HG02970 (cell line): ENCODE measurements at regions not wholly inside any gene's neighbourhood (a gene's known extent, or its start where the extent isn't known, plus 50 kb on each side); places are given as distances from the start of the nearest gene placed in this dataset.

Source experiments
- ATAC-seq: cut with Tn5 transposase; IDR thresholded peaks from one replicate; pipeline ENCODE4 v1.9.1; 2021; ENCODE audit warnings: mild to moderate bottlenecking, moderate library complexity, moderate number of reproducible peaks; ENCODE audit not compliant: unreplicated experiment, low FRiP score

DNA sequence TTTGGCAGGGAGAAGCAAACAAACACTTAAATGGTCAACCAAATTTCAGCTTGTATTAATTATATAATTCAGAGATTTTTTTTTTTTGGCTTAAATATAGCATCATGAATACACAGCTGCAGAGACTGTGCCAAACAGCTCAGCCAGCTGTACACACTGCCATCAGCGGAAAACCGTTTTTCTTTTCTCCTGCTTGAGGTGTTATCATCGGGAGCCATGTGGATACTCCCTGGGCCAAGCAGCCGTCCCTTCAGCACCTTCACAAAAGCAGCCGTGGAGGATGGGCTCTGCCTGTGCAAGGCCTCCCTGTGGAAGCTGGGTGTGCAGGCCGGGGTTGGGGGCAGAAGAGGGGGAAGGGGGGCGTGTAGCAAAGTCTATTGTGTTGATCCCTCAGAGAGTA, 85.0 kb downstream of the NUF2 start:
- ATAC-seq, result no peak

- no peak for ATAC-seq
These were observed 86.5 kb downstream of the NUF2 start for GRCh38 chr1:163408262-163408661.

- ATAC-seq, result no peak
These were observed 88.6 kb downstream of the NUF2 start for GRCh38 chr1:163410073-163410999.

GRCh38 chr1:163412221-163412620, 90.5 kb downstream of the NUF2 start:
- ATAC-seq, result no peak

DNA sequence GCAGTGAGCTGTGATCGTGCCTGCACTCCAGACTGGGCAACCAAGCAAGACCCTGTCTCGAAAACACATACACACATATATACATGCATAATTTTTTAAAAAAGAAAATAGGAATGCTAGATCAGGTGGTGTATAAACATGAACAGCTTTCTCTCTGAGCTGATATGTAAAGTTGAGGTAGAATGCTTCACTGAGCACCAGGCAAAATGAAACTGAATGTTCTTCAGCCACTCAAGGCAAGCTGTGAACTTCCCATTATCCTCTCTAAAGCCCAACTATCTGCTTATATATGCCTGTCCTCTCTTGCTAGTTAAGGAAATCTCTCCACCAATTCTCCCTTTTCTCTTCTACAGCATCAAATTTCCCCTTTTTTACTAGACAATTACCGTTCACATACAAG, 93.0 kb downstream of the NUF2 start:
- ATAC-seq, result no peak

DNA sequence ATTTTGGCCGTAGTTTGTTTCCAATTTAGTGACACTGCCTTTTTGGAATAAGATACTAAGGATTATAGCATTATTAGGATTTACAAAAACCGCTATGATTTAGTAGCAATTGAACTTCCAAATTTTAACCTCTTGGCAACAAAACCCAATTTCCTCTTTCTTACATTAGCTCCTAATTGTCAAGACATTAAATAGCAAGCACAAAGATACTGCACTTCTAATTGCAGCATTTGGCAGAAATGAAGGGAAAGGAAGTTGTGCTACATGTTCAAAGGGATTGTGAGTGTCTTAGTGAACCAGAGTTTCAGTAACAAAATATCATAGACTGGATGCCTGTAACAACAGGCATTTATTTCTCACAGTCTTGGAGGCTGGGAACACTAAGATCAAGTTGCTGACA, 99.9 kb downstream of the NUF2 start:
- ATAC-seq, result no peak

DNA sequence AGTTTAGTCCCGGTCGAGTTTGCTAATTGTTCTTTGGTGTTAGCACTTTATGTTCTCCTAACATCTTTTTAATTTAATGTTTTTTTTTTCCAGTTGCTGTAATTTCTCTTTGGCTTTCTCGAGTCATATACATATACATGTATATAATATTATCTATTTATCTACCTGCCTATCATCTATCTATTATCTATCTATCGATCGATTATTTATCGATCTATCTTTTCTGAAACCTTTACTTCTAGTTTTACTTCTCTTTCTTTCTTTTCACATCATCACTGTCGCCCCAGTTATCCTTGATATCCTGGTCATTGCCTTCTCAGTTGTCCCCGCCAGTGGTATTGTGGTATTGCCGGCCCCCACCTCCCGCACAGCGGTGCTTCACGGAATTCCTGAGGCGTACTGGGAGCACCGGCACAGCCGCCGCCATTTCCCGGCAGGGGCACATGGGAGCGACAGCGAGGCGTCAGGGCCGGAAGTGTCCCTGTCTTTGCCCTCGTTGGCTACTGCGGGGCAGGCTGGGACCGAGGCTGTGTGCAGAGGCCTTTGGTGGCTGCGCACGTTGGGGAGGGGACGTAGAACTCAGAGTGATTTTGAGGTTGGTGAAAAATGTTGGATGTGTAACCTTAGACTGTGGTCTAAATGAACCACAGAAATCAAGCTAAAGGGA, 101.1 kb downstream of the NUF2 start:
- no peak for ATAC-seq

DNA sequence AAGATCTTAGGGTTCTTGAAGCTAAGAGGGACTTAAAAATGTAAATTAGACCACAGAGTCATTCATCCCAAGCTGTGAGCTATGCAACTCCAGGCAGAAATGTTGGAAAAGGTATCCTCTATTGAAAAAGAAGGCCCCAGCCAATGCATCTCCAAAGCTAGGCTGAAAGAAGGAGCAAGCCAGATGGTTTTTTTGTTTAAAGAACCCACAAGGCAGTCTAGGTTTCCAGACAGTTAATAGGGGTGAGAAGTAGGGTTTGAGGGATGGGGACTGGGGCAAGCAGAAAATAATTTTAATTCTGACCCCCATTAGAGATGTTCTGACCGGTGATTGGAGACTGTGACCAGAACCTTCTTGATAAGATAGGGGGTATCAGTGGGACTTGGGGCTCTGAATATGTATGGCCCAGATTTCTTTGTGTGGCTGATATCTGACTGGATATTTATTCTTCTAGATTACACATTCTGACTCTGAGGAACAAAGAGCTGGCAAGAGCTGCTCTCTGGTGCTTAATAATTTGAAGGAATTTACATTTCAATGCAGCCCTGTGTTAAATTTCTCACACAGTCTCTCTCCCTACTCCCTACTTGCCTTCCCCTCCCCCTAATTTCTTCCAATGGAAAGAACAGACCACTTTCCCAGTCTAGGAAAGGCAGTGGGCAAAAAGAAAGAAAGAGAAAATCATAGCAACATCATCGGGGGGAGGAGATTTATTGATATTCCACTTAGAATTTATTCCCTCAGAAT, 104.9 kb downstream of the NUF2 start:
- ATAC-seq, result no peak

- ATAC-seq, result no peak
These were observed 105.5 kb downstream of the NUF2 start for GRCh38 chr1:163427279-163427678.

- ATAC-seq, result no peak
These were observed 114.5 kb downstream of the NUF2 start for GRCh38 chr1:163436140-163436812.

DNA sequence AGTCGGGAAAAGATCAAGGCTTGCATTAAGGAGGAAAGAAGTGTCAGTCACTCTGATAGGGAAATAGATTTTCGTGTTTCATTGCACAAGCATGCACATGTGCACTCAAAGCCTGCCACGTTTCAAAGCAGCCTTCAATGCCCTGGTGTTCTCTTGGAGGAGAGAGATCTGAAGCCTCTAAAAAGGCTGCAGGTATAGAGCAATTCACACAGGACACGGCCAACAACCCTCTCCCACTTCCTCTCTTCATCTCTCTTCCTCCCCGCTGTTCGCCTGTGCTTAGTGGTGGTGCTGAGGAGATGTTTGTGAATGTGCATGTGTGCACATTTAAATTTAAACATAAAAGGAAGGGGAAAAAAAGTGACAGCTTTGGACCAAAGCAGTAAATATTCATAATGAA, 117.7 kb downstream of the NUF2 start:
- no peak for ATAC-seq

DNA sequence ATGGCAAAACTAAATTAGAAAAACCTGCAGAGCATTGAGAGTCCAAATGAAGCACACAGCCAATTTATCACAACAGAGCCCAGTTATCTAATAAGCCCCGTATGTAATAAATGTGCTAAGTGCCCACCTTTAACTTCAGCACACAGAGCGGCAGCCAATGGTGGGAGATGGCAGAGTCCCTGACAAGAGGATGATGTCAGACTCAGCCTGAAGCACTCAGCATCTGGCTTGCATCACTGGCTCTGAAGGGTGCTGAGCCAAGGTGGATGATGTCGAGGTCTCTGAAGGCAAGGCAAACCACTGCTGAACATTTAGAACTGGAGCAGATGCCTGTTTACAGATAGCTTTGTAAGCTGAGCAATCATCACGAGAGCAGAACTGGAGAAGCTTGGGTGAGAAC, 118.3 kb downstream of the NUF2 start:
- no peak for ATAC-seq

GRCh38 chr1:163442231-163442879, 120.6 kb downstream of the NUF2 start:
- no peak for ATAC-seq

DNA sequence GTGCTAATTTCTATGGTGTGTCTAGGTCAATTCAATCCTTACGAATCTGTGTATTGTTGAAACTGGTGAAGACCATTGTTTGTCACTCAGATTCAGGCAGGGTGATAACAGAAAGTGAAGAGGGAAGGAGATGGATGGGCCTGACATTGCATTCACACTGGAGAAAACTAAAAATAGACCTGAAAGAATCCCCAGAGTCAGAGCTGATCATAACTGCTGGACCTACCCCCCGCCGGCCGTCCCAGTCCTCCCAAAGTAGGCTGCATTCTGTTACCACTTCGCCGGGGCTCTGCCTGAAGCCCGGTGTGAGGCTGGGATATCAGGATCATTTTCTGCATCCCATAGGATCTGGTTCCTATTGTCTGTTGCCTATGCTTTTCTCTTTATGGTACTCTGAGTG, 121.1 kb downstream of the NUF2 start:
- no peak for ATAC-seq

DNA sequence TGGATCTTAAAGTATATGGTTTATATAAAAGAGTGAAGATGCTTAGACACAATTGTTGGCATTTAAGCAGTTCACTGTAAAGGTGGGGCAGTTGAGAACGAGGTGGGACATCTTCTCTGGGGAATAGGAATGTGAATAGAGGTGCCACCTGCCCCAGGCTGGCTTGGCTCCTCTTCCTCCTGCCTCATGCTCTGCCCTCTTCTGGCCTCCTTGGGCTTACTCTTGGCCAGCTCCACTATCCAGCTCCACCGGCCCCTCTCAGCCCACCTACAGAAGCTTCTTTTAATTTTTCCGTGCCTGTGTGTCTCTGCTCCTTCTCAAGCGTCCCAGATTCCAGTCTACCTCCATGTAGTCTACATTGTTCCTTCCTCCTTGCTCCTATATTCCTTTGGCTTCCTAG, 122.1 kb downstream of the NUF2 start:
- no peak for ATAC-seq

- ATAC-seq, result no peak
These were observed 122.9 kb downstream of the NUF2 start for GRCh38 chr1:163444665-163445064.

DNA sequence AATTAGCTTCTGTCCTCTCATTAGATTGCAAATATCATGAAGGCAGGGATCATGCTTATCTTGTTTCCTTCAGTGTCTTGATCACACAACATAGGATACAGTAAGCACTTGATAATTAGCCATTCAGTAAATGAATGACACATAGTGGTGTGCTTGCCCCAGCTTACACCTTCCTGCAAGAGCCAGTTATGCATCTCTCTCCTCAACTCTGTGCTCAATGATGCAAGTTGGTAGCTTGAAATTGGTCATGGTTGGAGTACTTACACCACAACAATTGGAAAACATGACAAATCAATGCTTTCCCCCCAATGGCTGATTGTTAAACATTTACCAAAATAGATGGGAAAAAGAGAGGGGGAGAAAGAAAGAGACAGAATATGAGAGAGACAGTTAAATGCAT, 129.2 kb downstream of the NUF2 start:
- no peak for ATAC-seq

GRCh38 chr1:163459539-163459938, 137.8 kb downstream of the NUF2 start:
- no peak for ATAC-seq

- no peak for ATAC-seq
These were observed 145.5 kb downstream of the NUF2 start for GRCh38 chr1:163467289-163467688.
